KMS-11 (cell line): ENCODE measurements at regions not wholly inside any gene's neighbourhood (a gene's known extent, or its start where the extent isn't known, plus 50 kb on each side); places are given as distances from the start of the nearest gene placed in this dataset.

Experiments used
- H2AFZ ChIP-seq: fragments of 200-600 bp; sonication (generic); 2 replicates; pipeline ENCODE4 v1.6.1; 2016; ENCODE audit warnings: antibody characterized with exemption, mixed run types, low read depth
- H3K27ac ChIP-seq: fragments of 200-600 bp; sonication (generic); 2 replicates; pipeline ENCODE4 v1.6.1; 2016; ENCODE audit warnings: mild to moderate bottlenecking, mixed run types
- H3K27me3 ChIP-seq: fragments of 200-600 bp; sonication (generic); 2 replicates; pipeline ENCODE4 v1.6.1; 2017; ENCODE audit warnings: mild to moderate bottlenecking, low read depth, mixed run types, moderate library complexity; ENCODE audit not compliant: insufficient read depth
- H3K36me3 ChIP-seq: fragments of 200-600 bp; sonication (generic); 2 replicates; pipeline ENCODE4 v1.6.1; 2017; ENCODE audit warnings: mild to moderate bottlenecking, mixed run types; ENCODE audit not compliant: insufficient read depth
- H3K4me1 ChIP-seq: fragments of 200-600 bp; sonication (generic); 2 replicates; pipeline ENCODE4 v1.6.1; 2016; ENCODE audit warnings: mild to moderate bottlenecking, low read depth, mixed run types; ENCODE audit not compliant: poor library complexity, severe bottlenecking
- H3K4me2 ChIP-seq: fragments of 200-600 bp; sonication (generic); 2 replicates; pipeline ENCODE4 v1.7.0; 2016; ENCODE audit warnings: mild to moderate bottlenecking, mixed run types
- H3K4me3 ChIP-seq: fragments of 200-600 bp; sonication (generic); IDR thresholded peaks from 2 replicates; pipeline ENCODE4 v1.6.1; 2017; ENCODE audit warnings: low read depth, low read length, mixed read lengths; ENCODE audit not compliant: insufficient read depth
- H3K79me2 ChIP-seq: fragments of 200-600 bp; sonication (generic); 2 replicates; pipeline ENCODE4 v1.6.1; 2016; ENCODE audit warnings: low read depth, mixed run types; ENCODE audit not compliant: insufficient read depth
- H3K9ac ChIP-seq: fragments of 200-600 bp; sonication (generic); 2 replicates; pipeline ENCODE4 v1.6.1; 2016; ENCODE audit warnings: mild to moderate bottlenecking, mixed run types
- H4K20me1 ChIP-seq: fragments of 200-600 bp; sonication (generic); 2 replicates; pipeline ENCODE4 v1.6.1; 2016; ENCODE audit warnings: mild to moderate bottlenecking, mixed run types; ENCODE audit not compliant: insufficient read depth
- CTCF ChIP-seq: fragments of 200-600 bp; sonication (generic); conservative IDR thresholded peaks from 2 replicates; pipeline ENCODE4 v1.6.1; 2017; ENCODE audit warnings: low read depth, mild to moderate bottlenecking, antibody characterized with exemption, low read length, moderate library complexity, mixed read lengths

- Histone ChIP-seq H3K4me2 (no peak overlapping the region), H3K4me3 (no peak overlapping the region), H3K79me2 (no peaks in the 10 kb centered on the region), H3K27me3 (no peaks in the 10 kb centered on the region), H3K27ac (no peak overlapping the region), H3K36me3 (no peaks in the 10 kb centered on the region), H3K4me1 (no peaks in the 10 kb centered on the region), H4K20me1 (no peaks in the 10 kb centered on the region), H2AFZ (no peak overlapping the region), H3K9ac (no peak overlapping the region)
- TF ChIP-seq CTCF = no peak
These were observed 267.4 kb upstream of the VLDLR start for GRCh38 chr9:2354216-2354615.

- no peak overlapping the region for H3K4me3 ChIP-seq
- H3K79me2 ChIP-seq = no peaks in the 10 kb centered on the region
- H2AFZ ChIP-seq = no peak overlapping the region
- H4K20me1 ChIP-seq = no peaks in the 10 kb centered on the region
- H3K4me2 ChIP-seq = no peak overlapping the region
- no peak for TF ChIP-seq CTCF
- H3K27ac ChIP-seq = no peak overlapping the region
- H3K36me3 ChIP-seq = no peaks in the 10 kb centered on the region
- no peaks in the 10 kb centered on the region for H3K4me1 ChIP-seq
- no peaks in the 10 kb centered on the region for H3K27me3 ChIP-seq
- no peak overlapping the region for H3K9ac ChIP-seq
These were observed 266.5 kb upstream of the VLDLR start for GRCh38 chr9:2354856-2355696.

GRCh38 chr9:2355697-2355983 lies 265.9 kb upstream of the VLDLR start:
- Histone ChIP-seq H3K4me2 (no peak overlapping the region), H3K27me3 (no peaks in the 10 kb centered on the region), H2AFZ (no peak overlapping the region), H3K27ac (no peak overlapping the region), H3K36me3 (no peaks in the 10 kb centered on the region), H3K9ac (no peak overlapping the region), H3K4me1 (no peaks in the 10 kb centered on the region), H3K79me2 (no peaks in the 10 kb centered on the region), H3K4me3 (no peak overlapping the region), H4K20me1 (no peaks in the 10 kb centered on the region)
- TF ChIP-seq CTCF = no peak

GRCh38 chr9:2356041-2356790 lies 265.4 kb upstream of the VLDLR start:
- no peak overlapping the region for H3K9ac ChIP-seq
- H3K79me2 ChIP-seq = no peaks in the 10 kb centered on the region
- no peak overlapping the region for H3K4me3 ChIP-seq
- H3K4me1 ChIP-seq = no peaks in the 10 kb centered on the region
- no peak overlapping the region for H2AFZ ChIP-seq
- no peaks in the 10 kb centered on the region for H3K27me3 ChIP-seq
- H4K20me1 ChIP-seq = no peaks in the 10 kb centered on the region
- H3K4me2 ChIP-seq = no peak overlapping the region
- TF ChIP-seq CTCF = no peak
- H3K27ac ChIP-seq = no peak overlapping the region
- no peaks in the 10 kb centered on the region for H3K36me3 ChIP-seq
